ENCODE measurements at regions not wholly inside any gene's neighbourhood (a gene's known extent, or its start where the extent isn't known, plus 50 kb on each side); places are given as distances from the start of the nearest gene placed in this dataset.

DNA sequence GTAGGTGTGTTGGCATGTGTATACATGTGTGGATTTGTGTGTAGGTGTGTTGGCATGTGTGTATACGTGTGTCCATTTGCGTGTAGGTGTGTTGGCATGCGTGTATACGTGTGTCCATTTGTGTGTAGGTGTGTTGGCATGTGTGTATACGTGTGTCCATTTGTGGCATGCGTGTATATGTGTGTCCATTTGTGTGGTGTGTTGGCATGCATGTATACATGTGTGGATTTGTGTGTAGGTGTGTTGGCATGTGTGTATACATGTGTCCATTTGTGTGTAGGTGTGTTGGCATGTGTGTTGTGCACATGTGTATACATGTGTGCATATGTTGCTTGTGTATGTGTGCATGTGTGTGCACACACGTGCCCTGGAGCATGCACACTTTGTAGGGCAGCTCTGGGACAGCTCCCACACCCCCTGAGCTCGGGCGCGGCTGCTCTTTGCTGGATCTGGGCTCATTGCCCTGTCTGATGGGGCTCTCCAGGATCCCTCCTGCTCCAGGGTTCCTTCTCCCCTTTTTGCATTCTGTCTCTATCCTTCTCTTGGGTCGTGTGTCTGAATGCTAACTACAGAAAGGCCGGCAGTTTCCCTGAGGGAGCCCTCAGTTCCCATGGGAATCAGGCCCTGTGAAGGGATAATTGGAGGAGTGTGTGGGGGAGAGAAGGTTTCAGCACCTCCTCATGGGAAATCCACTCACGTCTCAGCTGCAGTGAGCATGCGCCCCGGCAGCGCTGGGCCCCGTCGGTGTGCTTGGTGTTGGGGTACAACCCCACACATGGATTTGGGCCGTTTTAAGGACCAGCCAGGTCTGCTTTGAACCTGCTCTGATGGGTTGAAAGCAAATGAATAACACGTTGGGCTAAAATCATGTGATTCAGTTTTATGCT lies 102.0 kb downstream of the ERMARD start (continued):
- TF ChIP-seq, protein P1, sequence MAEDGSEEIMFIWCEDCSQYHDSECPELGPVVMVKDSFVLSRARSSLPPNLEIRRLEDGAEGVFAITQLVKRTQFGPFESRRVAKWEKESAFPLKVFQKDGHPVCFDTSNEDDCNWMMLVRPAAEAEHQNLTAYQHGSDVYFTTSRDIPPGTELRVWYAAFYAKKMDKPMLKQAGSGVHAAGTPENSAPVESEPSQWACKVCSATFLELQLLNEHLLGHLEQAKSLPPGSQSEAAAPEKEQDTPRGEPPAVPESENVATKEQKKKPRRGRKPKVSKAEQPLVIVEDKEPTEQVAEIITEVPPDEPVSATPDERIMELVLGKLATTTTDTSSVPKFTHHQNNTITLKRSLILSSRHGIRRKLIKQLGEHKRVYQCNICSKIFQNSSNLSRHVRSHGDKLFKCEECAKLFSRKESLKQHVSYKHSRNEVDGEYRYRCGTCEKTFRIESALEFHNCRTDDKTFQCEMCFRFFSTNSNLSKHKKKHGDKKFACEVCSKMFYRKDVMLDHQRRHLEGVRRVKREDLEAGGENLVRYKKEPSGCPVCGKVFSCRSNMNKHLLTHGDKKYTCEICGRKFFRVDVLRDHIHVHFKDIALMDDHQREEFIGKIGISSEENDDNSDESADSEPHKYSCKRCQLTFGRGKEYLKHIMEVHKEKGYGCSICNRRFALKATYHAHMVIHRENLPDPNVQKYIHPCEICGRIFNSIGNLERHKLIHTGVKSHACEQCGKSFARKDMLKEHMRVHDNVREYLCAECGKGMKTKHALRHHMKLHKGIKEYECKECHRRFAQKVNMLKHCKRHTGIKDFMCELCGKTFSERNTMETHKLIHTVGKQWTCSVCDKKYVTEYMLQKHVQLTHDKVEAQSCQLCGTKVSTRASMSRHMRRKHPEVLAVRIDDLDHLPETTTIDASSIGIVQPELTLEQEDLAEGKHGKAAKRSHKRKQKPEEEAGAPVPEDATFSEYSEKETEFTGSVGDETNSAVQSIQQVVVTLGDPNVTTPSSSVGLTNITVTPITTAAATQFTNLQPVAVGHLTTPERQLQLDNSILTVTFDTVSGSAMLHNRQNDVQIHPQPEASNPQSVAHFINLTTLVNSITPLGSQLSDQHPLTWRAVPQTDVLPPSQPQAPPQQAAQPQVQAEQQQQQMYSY (CRISPR knock-in tag; IDR thresholded peaks at IDR 0.05): no peak
- TF ChIP-seq GTF2I (CRISPR knock-in tag; conservative IDR thresholded peaks at IDR 0.05) (no peak), NFE2L1 (CRISPR knock-in tag; IDR thresholded peaks at IDR 0.05) (no peak), ETV6 (CRISPR knock-in tag; IDR thresholded peaks at IDR 0.05) (no peak), GABPB1 (CRISPR knock-in tag; IDR thresholded peaks at IDR 0.05) (no peak), FOXP1 (CRISPR knock-in tag; IDR thresholded peaks at IDR 0.05; ENCODE audit: borderline replicate concordance) (no peak), ZNF671 (CRISPR knock-in tag; IDR thresholded peaks at IDR 0.05) (no peak)
- TF ChIP-seq, protein P2, sequence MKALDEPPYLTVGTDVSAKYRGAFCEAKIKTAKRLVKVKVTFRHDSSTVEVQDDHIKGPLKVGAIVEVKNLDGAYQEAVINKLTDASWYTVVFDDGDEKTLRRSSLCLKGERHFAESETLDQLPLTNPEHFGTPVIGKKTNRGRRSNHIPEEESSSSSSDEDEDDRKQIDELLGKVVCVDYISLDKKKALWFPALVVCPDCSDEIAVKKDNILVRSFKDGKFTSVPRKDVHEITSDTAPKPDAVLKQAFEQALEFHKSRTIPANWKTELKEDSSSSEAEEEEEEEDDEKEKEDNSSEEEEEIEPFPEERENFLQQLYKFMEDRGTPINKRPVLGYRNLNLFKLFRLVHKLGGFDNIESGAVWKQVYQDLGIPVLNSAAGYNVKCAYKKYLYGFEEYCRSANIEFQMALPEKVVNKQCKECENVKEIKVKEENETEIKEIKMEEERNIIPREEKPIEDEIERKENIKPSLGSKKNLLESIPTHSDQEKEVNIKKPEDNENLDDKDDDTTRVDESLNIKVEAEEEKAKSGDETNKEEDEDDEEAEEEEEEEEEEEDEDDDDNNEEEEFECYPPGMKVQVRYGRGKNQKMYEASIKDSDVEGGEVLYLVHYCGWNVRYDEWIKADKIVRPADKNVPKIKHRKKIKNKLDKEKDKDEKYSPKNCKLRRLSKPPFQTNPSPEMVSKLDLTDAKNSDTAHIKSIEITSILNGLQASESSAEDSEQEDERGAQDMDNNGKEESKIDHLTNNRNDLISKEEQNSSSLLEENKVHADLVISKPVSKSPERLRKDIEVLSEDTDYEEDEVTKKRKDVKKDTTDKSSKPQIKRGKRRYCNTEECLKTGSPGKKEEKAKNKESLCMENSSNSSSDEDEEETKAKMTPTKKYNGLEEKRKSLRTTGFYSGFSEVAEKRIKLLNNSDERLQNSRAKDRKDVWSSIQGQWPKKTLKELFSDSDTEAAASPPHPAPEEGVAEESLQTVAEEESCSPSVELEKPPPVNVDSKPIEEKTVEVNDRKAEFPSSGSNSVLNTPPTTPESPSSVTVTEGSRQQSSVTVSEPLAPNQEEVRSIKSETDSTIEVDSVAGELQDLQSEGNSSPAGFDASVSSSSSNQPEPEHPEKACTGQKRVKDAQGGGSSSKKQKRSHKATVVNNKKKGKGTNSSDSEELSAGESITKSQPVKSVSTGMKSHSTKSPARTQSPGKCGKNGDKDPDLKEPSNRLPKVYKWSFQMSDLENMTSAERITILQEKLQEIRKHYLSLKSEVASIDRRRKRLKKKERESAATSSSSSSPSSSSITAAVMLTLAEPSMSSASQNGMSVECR (CRISPR knock-in tag; IDR thresholded peaks at IDR 0.05; ENCODE audit: borderline replicate concordance): no peak
- TF ChIP-seq, protein P3, sequence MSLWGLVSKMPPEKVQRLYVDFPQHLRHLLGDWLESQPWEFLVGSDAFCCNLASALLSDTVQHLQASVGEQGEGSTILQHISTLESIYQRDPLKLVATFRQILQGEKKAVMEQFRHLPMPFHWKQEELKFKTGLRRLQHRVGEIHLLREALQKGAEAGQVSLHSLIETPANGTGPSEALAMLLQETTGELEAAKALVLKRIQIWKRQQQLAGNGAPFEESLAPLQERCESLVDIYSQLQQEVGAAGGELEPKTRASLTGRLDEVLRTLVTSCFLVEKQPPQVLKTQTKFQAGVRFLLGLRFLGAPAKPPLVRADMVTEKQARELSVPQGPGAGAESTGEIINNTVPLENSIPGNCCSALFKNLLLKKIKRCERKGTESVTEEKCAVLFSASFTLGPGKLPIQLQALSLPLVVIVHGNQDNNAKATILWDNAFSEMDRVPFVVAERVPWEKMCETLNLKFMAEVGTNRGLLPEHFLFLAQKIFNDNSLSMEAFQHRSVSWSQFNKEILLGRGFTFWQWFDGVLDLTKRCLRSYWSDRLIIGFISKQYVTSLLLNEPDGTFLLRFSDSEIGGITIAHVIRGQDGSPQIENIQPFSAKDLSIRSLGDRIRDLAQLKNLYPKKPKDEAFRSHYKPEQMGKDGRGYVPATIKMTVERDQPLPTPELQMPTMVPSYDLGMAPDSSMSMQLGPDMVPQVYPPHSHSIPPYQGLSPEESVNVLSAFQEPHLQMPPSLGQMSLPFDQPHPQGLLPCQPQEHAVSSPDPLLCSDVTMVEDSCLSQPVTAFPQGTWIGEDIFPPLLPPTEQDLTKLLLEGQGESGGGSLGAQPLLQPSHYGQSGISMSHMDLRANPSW (CRISPR knock-in tag; conservative IDR thresholded peaks at IDR 0.05; ENCODE audit: low read depth): no peak
- TF ChIP-seq, protein P4, sequence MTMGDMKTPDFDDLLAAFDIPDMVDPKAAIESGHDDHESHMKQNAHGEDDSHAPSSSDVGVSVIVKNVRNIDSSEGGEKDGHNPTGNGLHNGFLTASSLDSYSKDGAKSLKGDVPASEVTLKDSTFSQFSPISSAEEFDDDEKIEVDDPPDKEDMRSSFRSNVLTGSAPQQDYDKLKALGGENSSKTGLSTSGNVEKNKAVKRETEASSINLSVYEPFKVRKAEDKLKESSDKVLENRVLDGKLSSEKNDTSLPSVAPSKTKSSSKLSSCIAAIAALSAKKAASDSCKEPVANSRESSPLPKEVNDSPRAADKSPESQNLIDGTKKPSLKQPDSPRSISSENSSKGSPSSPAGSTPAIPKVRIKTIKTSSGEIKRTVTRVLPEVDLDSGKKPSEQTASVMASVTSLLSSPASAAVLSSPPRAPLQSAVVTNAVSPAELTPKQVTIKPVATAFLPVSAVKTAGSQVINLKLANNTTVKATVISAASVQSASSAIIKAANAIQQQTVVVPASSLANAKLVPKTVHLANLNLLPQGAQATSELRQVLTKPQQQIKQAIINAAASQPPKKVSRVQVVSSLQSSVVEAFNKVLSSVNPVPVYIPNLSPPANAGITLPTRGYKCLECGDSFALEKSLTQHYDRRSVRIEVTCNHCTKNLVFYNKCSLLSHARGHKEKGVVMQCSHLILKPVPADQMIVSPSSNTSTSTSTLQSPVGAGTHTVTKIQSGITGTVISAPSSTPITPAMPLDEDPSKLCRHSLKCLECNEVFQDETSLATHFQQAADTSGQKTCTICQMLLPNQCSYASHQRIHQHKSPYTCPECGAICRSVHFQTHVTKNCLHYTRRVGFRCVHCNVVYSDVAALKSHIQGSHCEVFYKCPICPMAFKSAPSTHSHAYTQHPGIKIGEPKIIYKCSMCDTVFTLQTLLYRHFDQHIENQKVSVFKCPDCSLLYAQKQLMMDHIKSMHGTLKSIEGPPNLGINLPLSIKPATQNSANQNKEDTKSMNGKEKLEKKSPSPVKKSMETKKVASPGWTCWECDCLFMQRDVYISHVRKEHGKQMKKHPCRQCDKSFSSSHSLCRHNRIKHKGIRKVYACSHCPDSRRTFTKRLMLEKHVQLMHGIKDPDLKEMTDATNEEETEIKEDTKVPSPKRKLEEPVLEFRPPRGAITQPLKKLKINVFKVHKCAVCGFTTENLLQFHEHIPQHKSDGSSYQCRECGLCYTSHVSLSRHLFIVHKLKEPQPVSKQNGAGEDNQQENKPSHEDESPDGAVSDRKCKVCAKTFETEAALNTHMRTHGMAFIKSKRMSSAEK (CRISPR knock-in tag; IDR thresholded peaks at IDR 0.05; ENCODE audit: borderline replicate concordance): no peak

Measured in WTC11 (cell line).